SK-N-SH treated with all-trans-retinoic acid at 6 μM for 48 hours (cell line): ENCODE measurements at regions not wholly inside any gene's neighbourhood (a gene's known extent, or its start where the extent isn't known, plus 50 kb on each side); places are given as distances from the start of the nearest gene placed in this dataset.
"Not testable (repeated sequence)": the region's sequence is repeated elsewhere in the genome, so short reads cannot be mapped to it uniquely, and the experiment has no call there.

Experiments used
- ATAC-seq: fragments of 200-7000 bp; cut with Tn5 transposase; 3 replicates; pipeline ENCODE4 v1.9.1; 2020; ENCODE audit warnings: mild to moderate bottlenecking, moderate library complexity
- ARNTL ChIP-seq: fragments of 450-650 bp; formaldehyde crosslinking; IDR thresholded peaks from 2 replicates; pipeline ENCODE4 v1.5.0; 2020; ENCODE audit warnings: low read depth, mild to moderate bottlenecking, moderate library complexity, borderline replicate concordance
- ISL1 ChIP-seq: fragments of 250-450 bp; sonication (Bioruptor Pico); IDR thresholded peaks from 2 replicates; pipeline ENCODE4 v2.1.2; 2022; ENCODE audit warnings: mild to moderate bottlenecking, moderate library complexity
- OSR1 ChIP-seq: fragments of 250-450 bp; sonication (Bioruptor Pico); IDR thresholded peaks from 2 replicates; pipeline ENCODE4 v1.8.0; 2022; ENCODE audit warnings: moderate library complexity, mild to moderate bottlenecking, inconsistent platforms
- PPARA ChIP-seq: fragments of 250-450 bp; sonication (Bioruptor Pico); IDR thresholded peaks from 2 replicates; pipeline ENCODE4 v1.5.0; 2020; ENCODE audit warnings: mild to moderate bottlenecking, borderline replicate concordance
- TF ChIP-seq, protein P1 (sequence below): fragments of 250-450 bp; sonication (Bioruptor Pico); IDR thresholded peaks from 2 replicates; pipeline ENCODE4 v1.5.0; 2020; ENCODE audit warnings: mild to moderate bottlenecking, moderate library complexity

DNA sequence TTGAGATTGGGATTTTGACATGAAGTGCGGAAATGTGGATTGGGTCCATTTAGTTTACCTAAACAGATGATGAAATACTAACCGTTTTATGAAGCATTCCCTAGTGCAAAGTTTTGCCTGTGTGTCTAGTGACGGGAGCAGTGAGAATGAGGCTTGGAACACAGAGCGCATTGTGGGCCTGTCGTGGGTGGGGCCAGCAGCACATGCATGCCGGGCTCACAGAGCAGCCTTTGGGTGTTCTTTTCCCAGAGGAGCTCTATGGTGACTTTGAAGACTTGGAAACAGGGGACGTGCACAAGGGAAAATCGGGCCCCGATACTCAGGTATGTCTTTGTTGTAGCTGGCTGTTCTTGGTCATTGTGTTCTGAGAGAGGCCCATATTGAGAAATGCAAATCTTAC lies 388.1 kb downstream of the GOLGA6L6 start:
- not testable (repeated sequence) for ATAC-seq

DNA sequence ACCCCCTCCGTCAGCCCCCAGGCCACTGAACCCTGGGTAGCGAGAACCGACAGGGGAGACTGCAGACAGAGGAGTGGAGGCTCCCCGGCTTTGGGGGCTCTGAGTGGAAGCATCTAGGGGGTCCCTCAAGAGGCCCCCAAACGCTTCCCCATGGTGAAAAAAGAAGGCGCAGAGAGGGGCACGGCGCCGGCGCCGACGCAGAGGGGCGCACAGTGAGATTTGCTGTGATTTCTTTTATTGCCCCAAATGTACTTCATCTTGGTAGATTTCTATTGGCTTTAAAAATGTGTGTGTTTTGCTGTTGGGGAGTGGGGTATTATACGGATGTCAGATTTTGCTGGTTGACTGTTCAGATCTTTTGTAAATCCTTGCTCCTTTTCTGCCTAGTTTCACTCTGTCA lies 392.9 kb downstream of the GOLGA6L6 start:
- ATAC-seq, result not testable (repeated sequence)

DNA sequence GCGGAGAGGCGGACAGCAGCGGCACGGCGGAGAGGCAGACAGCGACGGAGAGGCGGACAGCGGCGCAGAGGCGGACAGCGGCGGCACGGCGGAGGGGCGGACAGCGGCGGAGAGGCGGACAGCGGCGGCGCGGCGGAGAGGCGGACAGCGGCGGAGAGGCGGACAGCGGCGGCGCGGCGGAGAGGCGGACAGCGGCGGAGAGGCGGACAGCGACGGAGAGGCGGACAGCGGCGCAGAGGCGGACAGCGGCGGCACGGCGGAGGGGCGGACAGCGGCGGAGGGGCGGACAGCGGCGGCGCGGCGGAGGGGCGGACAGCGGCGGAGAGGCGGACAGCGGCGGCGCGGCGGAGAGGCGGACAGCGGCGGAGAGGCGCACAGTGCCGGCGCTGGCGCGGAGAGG lies 393.6 kb downstream of the GOLGA6L6 start:
- not testable (repeated sequence) for ATAC-seq

DNA sequence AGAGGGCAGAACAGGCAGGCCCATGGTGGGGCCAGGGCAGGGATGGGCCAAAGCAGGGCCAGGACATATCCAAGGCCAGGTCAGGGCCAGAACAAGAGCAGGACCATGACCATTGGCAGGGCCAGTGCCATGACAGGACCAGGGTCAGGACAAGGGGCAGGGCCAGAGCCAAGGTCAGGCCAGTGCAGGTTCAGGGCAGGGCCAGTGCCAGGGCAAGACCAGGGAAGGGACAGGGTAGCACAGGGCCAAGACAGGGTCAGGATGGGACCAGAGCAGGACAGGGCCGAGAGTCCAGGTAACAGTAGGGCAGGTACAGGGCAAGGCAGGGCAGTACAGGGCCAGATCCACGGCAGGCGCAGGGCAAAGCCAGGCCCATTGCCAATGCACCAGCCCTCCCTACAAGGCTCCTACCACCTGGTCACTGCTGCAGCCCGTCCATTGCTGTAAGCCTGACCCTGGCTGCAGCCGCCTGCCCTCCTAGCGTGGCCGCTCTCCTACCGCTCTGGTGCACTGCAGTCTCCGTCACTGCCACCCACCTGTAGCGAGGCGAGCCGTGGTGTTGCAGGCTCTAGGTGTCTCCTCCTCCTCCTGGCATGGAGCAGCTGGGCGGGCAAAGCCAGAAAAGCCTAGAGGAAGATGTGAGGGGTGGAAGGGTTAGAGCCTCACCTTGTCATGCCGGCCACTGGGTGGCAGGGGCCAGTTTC lies 397.1 kb downstream of the GOLGA6L6 start:
- ATAC-seq, result not testable (repeated sequence)

DNA sequence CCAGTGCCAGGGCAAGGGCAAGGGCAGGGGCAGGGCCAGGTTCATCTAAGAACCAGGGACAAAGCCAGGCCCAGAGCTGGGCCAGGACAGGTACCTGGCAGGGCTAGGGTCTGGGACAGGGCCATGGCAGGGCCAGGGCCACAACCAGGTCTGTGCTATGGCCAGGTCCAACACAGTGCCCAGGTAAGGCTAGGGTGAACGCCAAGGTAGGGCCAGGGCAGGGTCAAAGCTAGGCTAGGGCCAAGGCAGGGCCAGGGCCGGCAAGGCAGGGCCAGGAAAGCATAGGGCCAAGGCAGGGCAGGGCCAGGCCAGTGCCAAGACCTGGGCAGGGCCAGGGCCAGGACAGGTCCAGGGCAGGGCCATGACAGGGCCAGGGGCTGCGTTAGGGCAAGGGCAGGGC lies 398.7 kb downstream of the GOLGA6L6 start:
- not testable (repeated sequence) for ATAC-seq

DNA sequence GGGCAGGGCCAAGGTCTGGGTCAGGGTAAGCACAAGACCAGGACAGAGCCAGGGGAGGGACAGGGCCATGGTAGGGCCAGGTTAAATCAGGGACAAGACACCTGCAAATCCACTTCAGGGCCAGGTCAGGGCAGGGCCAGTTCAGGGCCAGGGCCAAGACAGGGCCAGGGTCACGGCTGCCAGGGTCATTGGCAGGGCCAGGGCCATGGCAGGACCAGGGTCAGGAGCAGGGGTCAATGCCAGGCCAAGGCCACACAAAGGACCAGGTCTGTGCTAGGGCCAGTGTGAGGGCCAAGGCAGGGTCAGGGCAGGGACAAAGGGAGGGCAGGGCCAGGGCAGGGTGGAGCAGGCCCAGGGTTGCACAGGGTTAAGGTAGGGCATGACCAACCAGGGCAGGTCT lies 399.2 kb downstream of the GOLGA6L6 start:
- ATAC-seq, result not testable (repeated sequence)

DNA sequence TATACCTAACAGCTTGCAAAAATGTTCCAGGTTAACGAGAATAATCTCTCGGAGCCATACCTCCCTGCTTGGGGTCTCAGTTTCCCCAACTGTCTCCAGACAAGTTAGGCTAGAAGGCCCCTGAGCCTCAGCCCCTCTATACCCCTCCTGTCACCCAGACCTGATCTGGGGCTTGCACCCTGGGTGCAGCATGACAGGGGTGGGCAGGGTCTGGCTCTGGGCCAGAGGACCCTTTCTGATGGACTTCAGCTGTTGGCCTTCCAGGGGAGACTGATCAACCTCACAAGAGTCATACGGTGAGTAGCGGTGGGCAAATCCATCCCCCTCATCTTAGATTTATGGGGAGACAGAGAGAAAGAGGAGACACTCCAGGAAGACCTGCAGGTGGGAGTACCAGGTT lies 416.9 kb downstream of the GOLGA6L6 start:
- ATAC-seq, result not testable (repeated sequence)

DNA sequence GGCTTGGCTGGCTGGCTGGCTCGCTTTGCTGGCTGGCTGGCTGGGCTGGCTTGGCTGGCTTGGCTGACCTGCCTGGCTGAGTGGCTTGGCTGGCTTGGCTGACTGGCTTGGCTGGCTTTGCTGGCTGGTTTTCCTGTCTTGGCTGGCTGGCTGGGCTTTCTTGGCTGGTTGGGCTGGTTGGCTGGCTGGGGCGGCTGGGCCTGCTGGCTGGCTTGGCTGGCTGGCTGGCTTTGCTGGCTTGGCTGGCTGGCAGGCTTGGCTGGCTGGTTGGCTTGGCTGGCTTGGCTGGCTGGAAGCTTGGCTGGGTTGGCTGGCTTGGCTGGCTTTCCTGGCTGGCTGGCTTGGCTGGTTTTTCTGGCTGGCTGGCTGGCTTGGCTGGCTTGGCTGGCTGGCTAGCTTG lies 435.6 kb downstream of the GOLGA6L6 start:
- no peak for ATAC-seq
- TF ChIP-seq PPARA (no peak), ISL1 (CRISPR knock-in tag) (no peak), ARNTL (CRISPR knock-in tag) (no peak), OSR1 (CRISPR knock-in tag) (no peak)
- TF ChIP-seq, protein P1, sequence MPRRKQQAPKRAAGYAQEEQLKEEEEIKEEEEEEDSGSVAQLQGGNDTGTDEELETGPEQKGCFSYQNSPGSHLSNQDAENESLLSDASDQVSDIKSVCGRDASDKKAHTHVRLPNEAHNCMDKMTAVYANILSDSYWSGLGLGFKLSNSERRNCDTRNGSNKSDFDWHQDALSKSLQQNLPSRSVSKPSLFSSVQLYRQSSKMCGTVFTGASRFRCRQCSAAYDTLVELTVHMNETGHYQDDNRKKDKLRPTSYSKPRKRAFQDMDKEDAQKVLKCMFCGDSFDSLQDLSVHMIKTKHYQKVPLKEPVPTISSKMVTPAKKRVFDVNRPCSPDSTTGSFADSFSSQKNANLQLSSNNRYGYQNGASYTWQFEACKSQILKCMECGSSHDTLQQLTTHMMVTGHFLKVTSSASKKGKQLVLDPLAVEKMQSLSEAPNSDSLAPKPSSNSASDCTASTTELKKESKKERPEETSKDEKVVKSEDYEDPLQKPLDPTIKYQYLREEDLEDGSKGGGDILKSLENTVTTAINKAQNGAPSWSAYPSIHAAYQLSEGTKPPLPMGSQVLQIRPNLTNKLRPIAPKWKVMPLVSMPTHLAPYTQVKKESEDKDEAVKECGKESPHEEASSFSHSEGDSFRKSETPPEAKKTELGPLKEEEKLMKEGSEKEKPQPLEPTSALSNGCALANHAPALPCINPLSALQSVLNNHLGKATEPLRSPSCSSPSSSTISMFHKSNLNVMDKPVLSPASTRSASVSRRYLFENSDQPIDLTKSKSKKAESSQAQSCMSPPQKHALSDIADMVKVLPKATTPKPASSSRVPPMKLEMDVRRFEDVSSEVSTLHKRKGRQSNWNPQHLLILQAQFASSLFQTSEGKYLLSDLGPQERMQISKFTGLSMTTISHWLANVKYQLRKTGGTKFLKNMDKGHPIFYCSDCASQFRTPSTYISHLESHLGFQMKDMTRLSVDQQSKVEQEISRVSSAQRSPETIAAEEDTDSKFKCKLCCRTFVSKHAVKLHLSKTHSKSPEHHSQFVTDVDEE (CRISPR knock-in tag), result no peak

DNA sequence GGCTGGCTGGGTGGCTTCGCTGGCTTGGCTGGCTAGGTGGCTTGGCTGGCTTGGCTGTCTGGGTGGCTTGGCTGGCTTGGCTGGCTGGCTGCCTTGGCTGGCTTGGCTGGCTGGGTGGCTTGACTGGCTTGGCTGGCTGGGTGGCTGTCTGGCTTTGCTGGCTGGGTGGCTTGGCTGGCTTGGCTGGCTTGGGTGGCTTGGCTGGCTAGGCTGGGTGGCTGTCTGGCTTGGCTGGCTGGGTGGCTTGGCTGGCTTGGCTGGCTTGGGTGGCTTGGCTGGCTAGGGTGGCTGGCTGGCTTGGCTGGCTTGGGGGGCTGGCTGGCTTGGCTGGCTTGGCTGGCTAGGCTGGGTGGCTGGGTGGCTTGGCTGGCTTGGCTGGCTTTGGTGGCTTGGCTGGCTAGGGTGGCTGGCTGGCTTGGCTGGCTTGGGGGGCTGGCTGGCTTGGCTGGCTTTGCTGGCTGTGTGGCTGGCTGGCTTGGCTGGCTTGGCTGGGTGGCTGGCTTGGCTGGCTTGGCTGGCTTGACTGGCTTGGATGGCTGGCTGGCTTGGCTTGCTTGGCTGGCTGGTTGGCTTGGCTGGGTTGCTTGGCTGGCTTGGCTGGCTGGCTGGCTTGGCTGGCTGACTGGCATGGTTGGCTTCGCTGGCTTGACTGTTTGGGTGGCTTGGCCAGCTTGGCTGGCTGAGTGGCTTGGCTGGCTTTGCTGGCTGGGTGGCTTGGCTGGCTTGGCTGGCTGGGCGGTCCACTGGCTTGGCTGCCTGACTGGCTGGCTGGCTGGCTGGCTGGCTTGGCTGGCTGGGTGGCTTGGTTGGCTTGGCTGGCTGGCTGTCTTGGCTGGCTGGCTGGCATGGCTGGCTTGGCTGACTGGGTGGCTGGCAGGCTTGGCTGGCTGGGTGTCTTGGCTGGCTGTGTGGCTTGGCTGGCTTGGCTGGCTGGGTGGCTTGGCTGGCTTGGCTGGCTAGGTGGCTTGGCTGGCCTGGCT lies 436.3 kb downstream of the GOLGA6L6 start:
- not testable (repeated sequence) for ATAC-seq

DNA sequence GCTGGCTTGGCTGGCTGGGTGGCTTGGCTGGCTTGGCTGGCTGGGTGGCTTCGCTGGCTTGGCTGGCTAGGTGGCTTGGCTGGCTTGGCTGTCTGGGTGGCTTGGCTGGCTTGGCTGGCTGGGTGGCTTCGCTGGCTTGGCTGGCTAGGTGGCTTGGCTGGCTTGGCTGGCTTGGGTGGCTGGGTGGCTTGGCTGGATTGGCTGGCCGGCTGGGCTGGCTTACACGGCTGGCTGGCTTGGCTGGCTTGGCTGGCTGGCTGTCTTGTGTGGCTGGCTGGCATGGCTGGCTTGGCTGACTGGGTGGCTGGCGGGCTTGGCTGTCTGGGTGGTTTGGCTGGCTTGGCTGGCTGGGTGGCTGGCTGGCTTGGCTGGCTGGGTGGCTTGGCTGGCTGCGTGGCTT lies 437.0 kb downstream of the GOLGA6L6 start:
- ATAC-seq, result not testable (repeated sequence)

DNA sequence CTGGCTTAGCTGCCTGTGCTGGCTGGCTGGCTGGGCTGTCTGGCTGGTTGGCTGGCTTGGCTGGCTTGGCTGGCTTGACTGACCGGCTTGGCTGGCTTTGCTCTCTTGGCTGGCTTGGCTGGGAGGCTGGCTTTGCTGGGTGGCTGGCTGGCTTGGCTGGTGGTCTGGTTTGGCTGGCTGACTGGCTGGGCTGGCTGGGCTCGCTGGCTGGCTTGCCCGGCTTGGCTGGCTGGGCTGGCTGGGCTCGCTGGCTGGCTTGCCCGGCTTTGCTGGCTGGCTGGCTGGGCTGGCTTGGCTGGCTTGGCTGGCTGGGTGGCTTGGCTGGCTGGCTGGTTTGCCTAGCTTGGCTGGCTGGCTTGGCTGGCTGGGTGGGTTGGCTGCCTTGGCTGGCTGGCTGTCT lies 438.7 kb downstream of the GOLGA6L6 start:
- not testable (repeated sequence) for ATAC-seq

DNA sequence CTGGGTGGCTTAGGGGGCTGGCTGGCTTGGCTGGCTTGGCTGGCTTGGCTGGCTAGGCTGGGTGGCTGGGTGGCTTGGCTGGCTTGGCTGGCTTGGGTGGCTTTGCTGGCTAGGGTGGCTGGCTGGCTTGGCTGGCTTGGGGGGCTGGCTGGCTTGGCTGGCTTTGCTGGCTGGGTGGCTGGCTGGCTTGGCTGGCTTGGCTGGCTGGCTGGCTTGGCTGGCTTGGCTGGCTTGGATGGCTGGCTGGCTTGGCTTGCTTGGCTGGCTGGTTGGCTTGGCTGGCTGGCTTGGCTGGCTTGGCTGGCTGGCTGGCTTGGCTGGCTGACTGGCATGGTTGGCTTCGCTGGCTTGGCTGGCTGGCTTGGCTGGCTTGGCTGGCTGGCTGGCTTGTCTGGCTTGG lies 439.4 kb downstream of the GOLGA6L6 start:
- not testable (repeated sequence) for ATAC-seq

DNA sequence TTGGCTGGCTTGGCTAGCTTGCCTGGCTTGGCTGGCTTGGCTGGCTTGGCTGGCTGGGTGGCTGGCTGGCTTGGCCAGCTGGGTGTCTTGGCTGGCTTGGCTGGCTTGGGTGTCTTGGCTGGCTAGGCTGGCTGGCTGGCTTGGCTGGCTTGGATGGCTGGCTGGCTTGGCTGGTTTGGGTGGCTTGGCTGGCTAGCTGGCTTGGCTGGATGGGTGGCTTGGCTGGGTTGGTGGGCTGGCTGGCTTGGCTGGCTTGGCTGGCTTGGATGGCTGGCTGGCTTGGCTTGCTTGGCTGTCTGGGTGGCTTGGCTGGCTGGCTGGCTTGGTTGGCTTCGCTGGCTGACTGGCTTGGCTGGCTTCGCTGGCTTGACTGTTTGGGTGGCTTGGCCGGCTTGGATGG lies 440.3 kb downstream of the GOLGA6L6 start:
- ATAC-seq, result not testable (repeated sequence)

DNA sequence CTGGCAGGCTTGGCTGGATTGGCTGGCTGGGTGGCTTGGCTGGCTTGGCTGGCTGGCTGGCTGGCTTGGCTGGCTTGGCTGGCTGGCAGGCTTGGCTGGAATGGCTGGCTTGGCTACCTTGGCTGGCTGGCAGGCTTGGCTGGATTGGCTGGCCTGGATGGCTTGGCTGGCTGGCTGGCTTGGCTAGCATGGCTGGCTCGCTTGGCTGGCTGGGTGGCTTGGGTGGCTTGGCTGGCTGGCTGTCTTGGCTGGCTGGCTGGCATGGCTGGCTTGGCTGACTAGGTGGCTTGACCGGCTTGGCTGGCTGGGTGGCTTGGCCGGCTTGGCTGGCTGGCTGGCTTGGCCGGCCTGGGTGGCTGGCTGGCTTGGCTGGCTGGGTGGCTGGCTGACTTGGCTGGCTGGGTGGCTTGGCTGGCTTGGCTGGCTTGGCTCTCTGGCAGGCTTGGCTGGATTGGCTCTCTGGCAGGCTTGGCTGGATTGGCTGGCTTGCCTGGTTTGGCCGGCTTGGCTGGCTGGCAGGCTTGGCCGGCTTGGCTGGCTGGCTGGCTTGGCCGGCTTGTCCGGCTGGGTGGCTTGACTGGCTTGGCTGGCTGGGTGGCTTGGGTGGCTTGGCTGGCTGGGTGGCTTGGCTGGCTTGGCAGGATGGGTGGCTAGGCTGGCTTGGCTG lies 440.9 kb downstream of the GOLGA6L6 start:
- peak; percentile 44; the same call in 2 of the 3 replicates for ATAC-seq

DNA sequence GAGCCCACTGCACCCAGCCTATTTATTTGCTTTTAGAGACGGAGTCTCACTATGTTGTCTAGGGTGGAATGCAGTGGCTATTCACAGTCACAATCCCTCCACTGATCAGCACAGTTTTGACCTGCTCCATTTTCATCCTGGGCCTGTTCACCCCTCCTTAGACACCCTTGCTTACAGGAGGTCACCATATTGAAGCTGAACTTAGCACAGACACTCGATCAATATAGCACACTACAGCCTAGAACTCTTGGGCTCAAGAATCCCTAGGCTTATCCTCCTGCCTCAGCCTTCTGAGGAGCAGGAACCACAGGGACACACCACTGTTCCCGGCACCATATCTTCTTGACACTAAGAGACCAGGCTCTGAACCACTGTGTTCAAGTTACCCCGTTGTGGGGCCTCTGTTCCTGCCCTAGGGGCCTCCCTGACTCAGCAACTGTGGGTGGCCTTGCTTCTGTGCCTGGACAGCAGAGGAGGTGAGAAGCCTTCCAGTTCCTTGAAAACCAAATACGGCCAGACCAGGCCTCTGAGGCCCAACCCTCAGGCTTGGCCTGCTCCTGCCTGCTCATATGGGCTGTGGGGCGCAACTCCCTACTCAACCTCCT lies 445.8 kb downstream of the GOLGA6L6 start:
- not testable (repeated sequence) for ATAC-seq

DNA sequence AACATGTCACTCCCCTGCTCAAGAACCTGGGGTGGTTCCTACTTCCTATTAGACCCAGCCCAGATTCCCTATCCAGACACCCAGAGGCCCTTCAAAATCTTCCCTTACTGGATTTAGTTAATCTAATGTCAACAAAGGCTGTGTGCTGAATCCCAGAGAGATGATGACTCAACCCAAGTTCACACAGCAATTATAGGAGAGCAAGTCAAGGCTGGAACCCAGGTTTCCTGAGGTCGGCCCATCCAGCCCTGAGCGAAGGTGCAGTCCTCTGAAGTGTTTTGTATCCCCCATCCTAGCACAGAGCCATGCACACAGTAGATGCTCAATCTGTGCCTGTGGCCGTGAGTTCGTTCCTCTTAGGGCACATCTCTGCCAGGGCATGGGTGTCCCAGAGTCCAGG lies 452.1 kb downstream of the GOLGA6L6 start:
- ATAC-seq, result not testable (repeated sequence)

DNA sequence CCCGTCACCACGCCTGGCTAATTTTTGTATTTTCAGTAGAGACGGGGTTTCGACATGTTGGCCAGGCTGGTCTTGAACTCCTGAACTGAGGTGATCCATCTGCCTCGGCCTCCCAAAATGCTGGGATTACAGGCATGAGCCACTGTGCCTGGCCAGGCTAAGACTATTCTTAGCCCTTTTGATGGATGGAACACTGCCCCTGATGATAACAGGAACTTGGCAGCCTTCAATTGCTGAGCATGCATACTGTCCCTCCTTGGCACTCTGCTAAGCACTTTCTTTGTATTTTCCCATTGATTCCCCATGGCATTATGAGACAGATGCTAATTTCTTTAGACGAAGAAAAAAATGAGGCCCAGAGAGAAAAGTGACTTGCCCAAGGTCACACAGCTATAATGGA lies 457.6 kb downstream of the GOLGA6L6 start:
- not testable (repeated sequence) for ATAC-seq

DNA sequence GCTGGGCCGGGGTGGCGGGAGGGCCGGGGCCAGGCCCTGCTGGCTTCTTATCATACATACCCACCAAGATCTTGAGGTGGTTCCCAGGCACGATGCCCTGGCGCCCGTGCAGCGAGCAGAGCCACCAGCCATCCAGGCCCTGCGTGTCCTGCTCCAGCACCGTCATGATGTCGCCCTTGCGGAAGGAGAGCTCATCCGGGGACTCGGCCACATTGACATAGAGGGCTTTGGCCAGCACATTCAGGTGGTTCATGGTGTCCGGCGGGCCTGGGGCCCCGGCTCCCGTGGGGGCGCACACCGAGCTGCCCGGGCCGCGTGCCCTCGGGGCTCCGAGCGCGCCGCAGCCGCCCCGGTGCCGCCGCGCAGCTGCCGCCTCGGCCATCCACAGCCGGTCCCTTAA lies 467.5 kb downstream of the GOLGA6L6 start:
- ATAC-seq, result not testable (repeated sequence)
